WTC11 (cell line): ENCODE measurements at regions not wholly inside any gene's neighbourhood (a gene's known extent, or its start where the extent isn't known, plus 50 kb on each side); places are given as distances from the start of the nearest gene placed in this dataset.

ENCODE experiments used
- ATAC-seq: fragments of 200-7000 bp; cut with Tn5 transposase; 2 replicates; pipeline ENCODE4 v1.10.0; 2021; ENCODE audit warnings: mild to moderate bottlenecking, moderate library complexity
- CTCF ChIA-PET: fragments of 300-600 bp; sonication (Branson Sonifier 250); formaldehyde crosslinking; loops from one replicate; lab custom pipeline; 2021; ENCODE audit warnings: antibody characterized with exemption; lab: Charles Lee
- POLR2A ChIA-PET: fragments of 350-600 bp; sonication (Branson Sonifier 250); formaldehyde crosslinking; loops from one replicate; lab custom pipeline; 2021; ENCODE audit warnings: antibody characterized with exemption; lab: Charles Lee
- DNase-seq: peaks from one replicate; pipeline ENCODE4 v3.0.0; 2021; ENCODE audit warnings: low spot score
- H3K27ac Mint-ChIP-seq: 2 replicates; pipeline ENCODE4 v1.8.0; 2021; ENCODE audit warnings: mixed read lengths
- H3K27me3 Mint-ChIP-seq: 2 replicates; pipeline ENCODE4 v1.8.0; 2021; ENCODE audit warnings: low read depth, mild to moderate bottlenecking, moderate library complexity, mixed read lengths
- H3K36me3 Mint-ChIP-seq: 2 replicates; pipeline ENCODE4 v1.8.0; 2021; ENCODE audit warnings: mixed read lengths
- H3K4me1 Mint-ChIP-seq: 2 replicates; pipeline ENCODE4 v1.8.0; 2022; ENCODE audit warnings: mixed read lengths
- H3K4me3 Mint-ChIP-seq: 2 replicates; pipeline ENCODE4 v1.8.0; 2021; ENCODE audit warnings: mild to moderate bottlenecking, moderate library complexity, mixed read lengths
- H3K9me3 Mint-ChIP-seq: 2 replicates; pipeline ENCODE4 v1.8.0; 2021; ENCODE audit warnings: mixed read lengths
- AFF4 ChIP-seq: sonication (generic); formaldehyde crosslinking; IDR thresholded peaks from 2 replicates; pipeline ENCODE4 v1.8.1; 2023; ENCODE audit warnings: mild to moderate bottlenecking, missing genetic modification reagents, borderline replicate concordance
- ATF1 ChIP-seq: sonication (generic); formaldehyde crosslinking; IDR thresholded peaks from 2 replicates; pipeline ENCODE4 v1.8.1; 2023; ENCODE audit warnings: mild to moderate bottlenecking, moderate library complexity, missing genetic modification reagents
- ELF4 ChIP-seq: sonication (generic); formaldehyde crosslinking; IDR thresholded peaks from 2 replicates; pipeline ENCODE4 v1.8.1; 2022; ENCODE audit warnings: low read depth, mild to moderate bottlenecking, moderate library complexity, missing genetic modification reagents
- ESRRA ChIP-seq: sonication (generic); formaldehyde crosslinking; IDR thresholded peaks from 2 replicates; pipeline ENCODE4 v1.8.1; 2022; ENCODE audit warnings: mild to moderate bottlenecking, missing genetic modification reagents, borderline replicate concordance
- FOXK1 ChIP-seq: sonication (generic); formaldehyde crosslinking; IDR thresholded peaks from 2 replicates; pipeline ENCODE4 v1.8.0; 2022; ENCODE audit warnings: mild to moderate bottlenecking, moderate library complexity, missing genetic modification reagents
- GRHL2 ChIP-seq: fragments of 250-450 bp; sonication (Bioruptor Pico); IDR thresholded peaks from 2 replicates; pipeline ENCODE4 v1.8.0; 2022; ENCODE audit warnings: mild to moderate bottlenecking, moderate library complexity; ENCODE audit not compliant: insufficient replicate concordance, severe bottlenecking
- HMGA2 ChIP-seq: fragments of 250-450 bp; sonication (Bioruptor Pico); IDR thresholded peaks from 2 replicates; pipeline ENCODE4 v1.4.0; 2021; ENCODE audit warnings: mild to moderate bottlenecking, moderate library complexity
- KAT7 ChIP-seq: sonication (generic); formaldehyde crosslinking; IDR thresholded peaks from 2 replicates; pipeline ENCODE4 v1.8.1; 2023; ENCODE audit warnings: missing genetic modification reagents, mild to moderate bottlenecking, borderline replicate concordance
- NFYB ChIP-seq: sonication (generic); formaldehyde crosslinking; conservative IDR thresholded peaks from 2 replicates; pipeline ENCODE4 v1.8.0; 2022; ENCODE audit warnings: low read depth, missing genetic modification reagents
- PRDM15 ChIP-seq: sonication (generic); formaldehyde crosslinking; IDR thresholded peaks from 2 replicates; pipeline ENCODE4 v1.8.0; 2022; ENCODE audit warnings: missing genetic modification reagents
- PREB ChIP-seq: sonication (generic); formaldehyde crosslinking; IDR thresholded peaks from 2 replicates; pipeline ENCODE4 v1.8.1; 2022; ENCODE audit warnings: mild to moderate bottlenecking, missing genetic modification reagents, moderate library complexity, borderline replicate concordance
- PRRX2 ChIP-seq: fragments of 250-450 bp; sonication (Bioruptor Pico); IDR thresholded peaks from 2 replicates; pipeline ENCODE4 v1.8.0; 2021; ENCODE audit warnings: mild to moderate bottlenecking
- SMAD3 ChIP-seq: sonication (generic); formaldehyde crosslinking; IDR thresholded peaks from 2 replicates; pipeline ENCODE4 v1.8.0; 2022; ENCODE audit warnings: missing genetic modification reagents, mild to moderate bottlenecking, borderline replicate concordance
- SMAD4 ChIP-seq: sonication (generic); formaldehyde crosslinking; IDR thresholded peaks from 2 replicates; pipeline ENCODE4 v1.8.0; 2022; ENCODE audit warnings: mild to moderate bottlenecking, missing genetic modification reagents
- TEAD4 ChIP-seq: sonication (generic); formaldehyde crosslinking; IDR thresholded peaks from 2 replicates; pipeline ENCODE4 v1.8.0; 2022; ENCODE audit warnings: mild to moderate bottlenecking, missing genetic modification reagents
- ZNF121 ChIP-seq: sonication (generic); formaldehyde crosslinking; IDR thresholded peaks from 2 replicates; pipeline ENCODE4 v1.8.0; 2023; ENCODE audit warnings: missing genetic modification reagents
- ZNF219 ChIP-seq: sonication (generic); formaldehyde crosslinking; IDR thresholded peaks from 2 replicates; pipeline ENCODE4 v1.8.0; 2023; ENCODE audit warnings: missing genetic modification reagents, mild to moderate bottlenecking, borderline replicate concordance
- ZNF423 ChIP-seq: fragments of 250-450 bp; sonication (Bioruptor Pico); IDR thresholded peaks from 2 replicates; pipeline ENCODE4 v2.1.2; 2022; ENCODE audit warnings: mild to moderate bottlenecking, moderate library complexity
- TF ChIP-seq, protein P1 (sequence below): fragments of 250-450 bp; sonication (Bioruptor Pico); IDR thresholded peaks from 2 replicates; pipeline ENCODE4 v1.9.0; 2021; ENCODE audit warnings: moderate library complexity, mild to moderate bottlenecking, inconsistent platforms, borderline replicate concordance
- TF ChIP-seq, protein P2 (sequence below): fragments of 250-450 bp; sonication (Bioruptor Pico); IDR thresholded peaks from 2 replicates; pipeline ENCODE4 v1.9.0; 2021; ENCODE audit warnings: mild to moderate bottlenecking

GRCh38 chrX:82292803-82293202 is 1090.9 kb downstream of the SH3BGRL start:
- peaks cover 18% of the 10 kb centered on the region for H3K9me3 Mint-ChIP-seq
- CTCF ChIA-PET, result no interaction called here
- no peak for TF ChIP-seq KAT7 (CRISPR knock-in tag)
- TF ChIP-seq SMAD3 (CRISPR knock-in tag), result no peak
- no peak for TF ChIP-seq NFYB (CRISPR knock-in tag)
- TF ChIP-seq ZNF423, result no peak
- no peak for TF ChIP-seq SMAD4 (CRISPR knock-in tag)
- TF ChIP-seq ELF4 (CRISPR knock-in tag), result no peak
- TF ChIP-seq, protein P1, sequence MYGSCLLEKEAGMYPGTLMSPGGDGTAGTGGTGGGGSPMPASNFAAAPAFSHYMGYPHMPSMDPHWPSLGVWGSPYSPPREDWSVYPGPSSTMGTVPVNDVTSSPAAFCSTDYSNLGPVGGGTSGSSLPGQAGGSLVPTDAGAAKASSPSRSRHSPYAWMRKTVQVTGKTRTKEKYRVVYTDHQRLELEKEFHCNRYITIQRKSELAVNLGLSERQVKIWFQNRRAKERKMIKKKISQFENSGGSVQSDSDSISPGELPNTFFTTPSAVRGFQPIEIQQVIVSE (CRISPR knock-in tag), result no peak
- TF ChIP-seq, all 79 proteins: peak for 0
- Mint-ChIP-seq H3K27ac (no peak overlapping the region), H3K4me3 (no peak overlapping the region), H3K27me3 (no peaks in the 10 kb centered on the region), H3K36me3 (peaks cover 10% of the 10 kb centered on the region), H3K4me1 (peaks cover 8% of the 10 kb centered on the region)
- ATAC-seq (no peak), DNase-seq (no peak)
- POLR2A ChIA-PET, result no interaction called here

DNA sequence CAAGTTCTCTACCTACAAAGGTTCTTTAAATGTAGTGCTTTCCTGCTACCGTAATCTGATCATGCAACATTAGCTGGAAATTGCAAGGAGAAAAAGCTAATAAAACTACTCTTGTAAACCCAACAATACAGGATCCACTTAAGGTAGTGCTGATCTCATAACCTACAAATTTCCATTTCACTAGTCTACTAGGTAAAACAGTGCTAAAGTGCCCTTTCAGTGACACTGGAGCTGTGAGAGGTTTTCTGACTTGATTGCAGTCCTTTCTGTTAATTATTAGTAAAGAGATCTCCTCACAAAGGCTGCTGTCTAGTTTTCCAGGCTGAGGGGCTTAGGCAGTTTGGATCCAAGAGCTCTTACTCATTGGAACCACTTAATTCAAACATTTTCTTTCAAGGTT is 1118.7 kb downstream of the SH3BGRL start:
- no peak for ATAC-seq
- Mint-ChIP-seq H3K4me3 (no peak overlapping the region), H3K27me3 (no peaks in the 10 kb centered on the region), H3K36me3 (no peaks in the 10 kb centered on the region), H3K9me3 (no peaks in the 10 kb centered on the region), H3K27ac (no peak overlapping the region)
- no peak for DNase-seq
- ChIA-PET POLR2A (no interaction called here), CTCF (interaction anchor here (0.8 to 0.9 kb wide), 2 partner anchors 102 to 356 kb away, joined by 3 to 5 read pairs; no protein-coding TSS in a partner anchor)
- no peak for TF ChIP-seq GRHL2 (CRISPR knock-in tag)
- no peak for TF ChIP-seq ESRRA (CRISPR knock-in tag)
- no peak for TF ChIP-seq PRDM15 (CRISPR knock-in tag)
- no peak for TF ChIP-seq ATF1 (CRISPR knock-in tag)
- TF ChIP-seq TEAD4 (CRISPR knock-in tag), result no peak
- TF ChIP-seq, protein P2, sequence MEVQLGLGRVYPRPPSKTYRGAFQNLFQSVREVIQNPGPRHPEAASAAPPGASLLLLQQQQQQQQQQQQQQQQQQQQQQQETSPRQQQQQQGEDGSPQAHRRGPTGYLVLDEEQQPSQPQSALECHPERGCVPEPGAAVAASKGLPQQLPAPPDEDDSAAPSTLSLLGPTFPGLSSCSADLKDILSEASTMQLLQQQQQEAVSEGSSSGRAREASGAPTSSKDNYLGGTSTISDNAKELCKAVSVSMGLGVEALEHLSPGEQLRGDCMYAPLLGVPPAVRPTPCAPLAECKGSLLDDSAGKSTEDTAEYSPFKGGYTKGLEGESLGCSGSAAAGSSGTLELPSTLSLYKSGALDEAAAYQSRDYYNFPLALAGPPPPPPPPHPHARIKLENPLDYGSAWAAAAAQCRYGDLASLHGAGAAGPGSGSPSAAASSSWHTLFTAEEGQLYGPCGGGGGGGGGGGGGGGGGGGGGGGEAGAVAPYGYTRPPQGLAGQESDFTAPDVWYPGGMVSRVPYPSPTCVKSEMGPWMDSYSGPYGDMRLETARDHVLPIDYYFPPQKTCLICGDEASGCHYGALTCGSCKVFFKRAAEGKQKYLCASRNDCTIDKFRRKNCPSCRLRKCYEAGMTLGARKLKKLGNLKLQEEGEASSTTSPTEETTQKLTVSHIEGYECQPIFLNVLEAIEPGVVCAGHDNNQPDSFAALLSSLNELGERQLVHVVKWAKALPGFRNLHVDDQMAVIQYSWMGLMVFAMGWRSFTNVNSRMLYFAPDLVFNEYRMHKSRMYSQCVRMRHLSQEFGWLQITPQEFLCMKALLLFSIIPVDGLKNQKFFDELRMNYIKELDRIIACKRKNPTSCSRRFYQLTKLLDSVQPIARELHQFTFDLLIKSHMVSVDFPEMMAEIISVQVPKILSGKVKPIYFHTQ (CRISPR knock-in tag), result no peak
- no peak for TF ChIP-seq PRRX2 (CRISPR knock-in tag)
- TF ChIP-seq PREB (CRISPR knock-in tag), result no peak
- no peak for TF ChIP-seq ZNF423
- no peak for TF ChIP-seq HMGA2 (CRISPR knock-in tag)
- TF ChIP-seq ZNF219, result no peak
- TF ChIP-seq AFF4, result no peak
- TF ChIP-seq NFYB (CRISPR knock-in tag), result no peak
- TF ChIP-seq FOXK1, result no peak
- no peak for TF ChIP-seq ZNF121 (CRISPR knock-in tag)
- TF ChIP-seq, all 79 proteins: peak for 0
- peaks cover 6% of the 10 kb centered on the region for H3K4me1 Mint-ChIP-seq
